ENCODE measurements at regions not wholly inside any gene's neighbourhood (a gene's known extent, or its start where the extent isn't known, plus 50 kb on each side); places are given as distances from the start of the nearest gene placed in this dataset.

DNA sequence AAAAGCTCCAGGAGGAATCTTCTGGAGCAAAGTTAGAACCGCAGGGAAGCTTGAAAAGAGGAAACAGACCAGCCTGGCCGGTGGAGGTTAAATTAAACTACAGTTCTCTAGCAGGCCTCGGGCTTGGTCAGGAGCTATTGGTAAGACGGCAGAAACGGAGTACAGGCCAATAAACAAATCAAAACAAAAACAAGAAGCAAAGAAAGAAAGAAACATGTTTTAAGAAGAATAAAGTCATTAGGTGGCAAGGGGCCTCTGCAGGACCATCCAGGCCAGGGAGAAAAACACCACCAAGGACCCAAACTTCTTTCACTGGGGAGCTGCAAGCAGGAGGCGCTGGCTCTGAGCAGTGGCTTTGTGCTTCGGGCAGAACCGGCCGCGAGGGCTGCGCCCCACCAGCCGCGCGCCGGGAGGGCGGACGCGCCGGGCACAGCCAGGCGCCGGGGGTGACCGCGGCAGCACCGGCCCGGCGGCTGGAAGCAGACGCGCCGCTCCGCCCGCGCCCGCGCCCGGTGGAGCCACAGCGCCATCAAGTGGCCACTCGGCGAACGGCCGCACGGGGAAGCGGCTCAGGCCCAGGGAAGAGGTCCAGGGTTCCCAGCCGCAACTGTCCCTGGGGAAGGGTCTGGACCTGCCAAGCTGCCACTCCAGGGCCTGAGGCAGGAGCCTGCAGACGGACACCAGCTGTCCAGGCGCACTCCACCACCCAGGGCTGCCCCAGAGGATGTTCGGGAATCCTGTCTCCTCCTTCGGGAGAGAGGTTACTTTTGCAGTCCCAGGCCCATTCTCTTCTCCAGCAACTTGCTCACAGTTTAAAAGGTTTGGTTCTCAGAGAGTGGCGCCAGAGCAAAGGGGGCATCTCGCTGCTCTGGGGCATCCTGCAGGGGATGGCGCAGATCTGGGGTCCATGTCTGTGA is 419.4 kb downstream of the SOX9 start:
- peak; percentile 46 to 60 for DNase-seq (ENCODE audit: low read depth in 2 of 2)

DNA sequence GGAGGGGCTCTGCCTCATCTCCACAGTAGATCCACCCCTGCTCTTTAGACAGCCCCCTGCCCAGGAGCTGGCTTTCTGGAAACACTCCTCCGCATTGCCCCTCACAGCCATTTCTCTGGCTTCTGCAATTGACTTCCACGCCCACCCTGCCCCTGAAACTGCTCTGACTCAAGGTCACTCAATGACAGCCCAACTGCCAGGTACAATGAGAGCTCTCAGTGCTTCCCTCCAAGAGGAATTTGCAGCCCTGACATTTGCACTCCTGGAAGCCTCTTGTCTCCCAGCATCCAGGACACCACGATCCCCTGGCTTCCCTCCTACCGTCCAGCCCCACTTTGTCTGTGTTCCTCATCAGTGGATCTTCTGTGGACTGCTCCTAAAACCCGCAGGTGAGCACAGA is 421.5 kb downstream of the SOX9 start:
- DNase-seq (ENCODE audit: low read depth in 2 of 2): no peak

DNA sequence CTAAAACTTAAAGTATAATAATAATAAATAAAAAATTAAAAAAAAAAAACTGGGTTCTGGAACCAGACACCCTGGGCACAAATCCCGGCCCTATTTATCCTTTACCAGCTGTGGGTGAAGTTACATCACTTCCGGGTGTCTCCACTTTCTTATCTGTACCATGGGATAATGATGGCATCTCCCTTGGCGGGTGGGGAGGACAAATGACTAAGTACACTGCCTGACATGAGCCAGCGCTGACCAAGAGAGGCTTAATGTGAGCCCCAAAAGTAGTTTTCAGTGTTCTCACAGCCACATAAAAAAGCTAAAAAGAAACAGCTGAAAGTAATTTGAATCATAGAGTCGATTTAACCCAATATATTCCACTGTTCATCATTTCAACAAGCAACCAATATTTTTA is 424.9 kb downstream of the SOX9 start:
- DNase-seq (ENCODE audit: low read depth in 2 of 2): no peak

- no peak for DNase-seq (ENCODE audit: low read depth in 2 of 2)
Observed at GRCh38 chr17:72553051-72553755, 432.4 kb downstream of the SOX9 start.

DNA sequence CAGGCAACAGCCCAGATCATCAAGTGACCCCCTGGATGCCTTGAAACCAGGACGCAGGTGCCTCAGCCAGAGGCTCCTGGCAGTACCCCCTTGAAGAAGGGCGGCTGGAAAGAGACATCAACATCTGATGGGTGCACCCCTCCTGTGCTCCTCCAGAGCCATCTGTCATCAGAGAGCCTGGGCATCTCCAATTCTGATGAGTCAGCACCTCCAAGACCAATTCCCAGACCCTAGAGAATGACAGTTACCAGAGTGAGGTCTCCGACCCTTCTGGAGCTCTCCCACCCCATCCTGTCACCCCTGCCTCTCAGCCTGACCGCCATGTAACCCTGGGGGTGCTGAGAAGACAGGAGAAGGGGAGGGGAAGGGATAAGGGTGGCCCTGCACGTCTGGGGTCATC is 433.7 kb downstream of the SOX9 start:
- DNase-seq (ENCODE audit: low read depth in 2 of 2): no peak

GRCh38 chr17:72555052-72555451 is 434.2 kb downstream of the SOX9 start:
- DNase-seq (ENCODE audit: low read depth in 2 of 2): no peak

DNA sequence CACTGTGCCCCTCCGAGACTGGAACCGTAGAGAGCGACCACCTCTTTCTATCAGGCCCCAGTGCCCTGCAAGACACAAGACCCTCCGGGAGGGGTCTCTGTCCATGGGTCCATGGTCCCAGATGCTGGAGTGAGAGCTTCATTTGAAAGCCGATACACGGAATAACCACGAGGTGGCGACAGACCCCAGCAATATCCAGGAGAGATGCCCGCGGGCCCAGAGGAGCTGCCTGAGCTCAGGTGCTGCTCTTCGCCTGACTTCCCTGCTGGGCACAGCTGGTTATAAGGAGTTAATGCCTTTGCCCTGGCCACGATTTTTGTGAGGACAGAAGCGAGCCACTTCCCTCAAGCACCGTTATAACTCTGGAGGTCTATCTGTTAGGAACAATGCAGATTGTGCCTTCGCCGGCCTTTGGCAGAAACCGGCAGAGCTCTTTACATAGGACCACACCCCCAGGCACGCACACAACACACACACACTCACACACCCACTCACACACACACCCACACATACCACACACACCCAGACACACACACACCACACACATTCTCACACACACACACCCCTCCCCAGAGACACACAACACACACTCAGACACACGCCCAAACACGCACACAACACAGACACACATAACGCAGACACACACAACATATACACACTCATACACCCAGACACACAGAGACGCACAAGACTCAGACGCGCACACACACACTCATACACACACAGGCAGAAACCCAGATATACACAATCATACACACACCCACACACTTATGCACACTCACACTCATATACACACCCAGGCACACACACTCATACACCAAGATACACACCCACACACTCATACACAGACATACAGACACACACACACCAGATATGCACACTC is 436.4 kb downstream of the SOX9 start:
- DNase-seq (ENCODE audit: low read depth in 2 of 2): peak; percentile 56 to 64

DNA sequence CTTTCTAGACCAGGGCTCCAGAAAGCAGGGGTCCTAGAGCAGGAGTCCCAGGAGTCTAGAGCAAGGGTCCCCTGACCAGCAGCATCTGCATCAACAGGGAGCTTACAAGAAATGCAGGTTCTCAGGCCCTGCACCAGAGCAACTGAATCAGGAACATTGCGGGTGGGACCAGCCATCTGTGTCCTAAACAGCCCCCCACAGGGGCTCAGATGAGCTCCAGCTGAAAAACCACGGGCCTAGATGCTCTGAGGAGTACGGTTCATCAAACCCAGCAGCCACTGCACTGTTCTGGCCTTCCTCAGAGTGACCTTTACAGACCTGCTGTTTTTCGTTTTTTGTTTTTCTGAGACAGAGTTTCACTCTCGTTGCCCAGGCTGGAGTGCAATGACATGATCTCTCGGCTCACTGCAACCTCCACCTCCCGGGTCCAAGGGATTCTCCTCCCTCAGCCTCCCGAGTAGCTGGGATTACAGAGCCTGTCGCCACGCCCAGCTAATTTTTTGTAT is 438.2 kb downstream of the SOX9 start:
- no peak for DNase-seq (ENCODE audit: low read depth in 2 of 2)

DNA sequence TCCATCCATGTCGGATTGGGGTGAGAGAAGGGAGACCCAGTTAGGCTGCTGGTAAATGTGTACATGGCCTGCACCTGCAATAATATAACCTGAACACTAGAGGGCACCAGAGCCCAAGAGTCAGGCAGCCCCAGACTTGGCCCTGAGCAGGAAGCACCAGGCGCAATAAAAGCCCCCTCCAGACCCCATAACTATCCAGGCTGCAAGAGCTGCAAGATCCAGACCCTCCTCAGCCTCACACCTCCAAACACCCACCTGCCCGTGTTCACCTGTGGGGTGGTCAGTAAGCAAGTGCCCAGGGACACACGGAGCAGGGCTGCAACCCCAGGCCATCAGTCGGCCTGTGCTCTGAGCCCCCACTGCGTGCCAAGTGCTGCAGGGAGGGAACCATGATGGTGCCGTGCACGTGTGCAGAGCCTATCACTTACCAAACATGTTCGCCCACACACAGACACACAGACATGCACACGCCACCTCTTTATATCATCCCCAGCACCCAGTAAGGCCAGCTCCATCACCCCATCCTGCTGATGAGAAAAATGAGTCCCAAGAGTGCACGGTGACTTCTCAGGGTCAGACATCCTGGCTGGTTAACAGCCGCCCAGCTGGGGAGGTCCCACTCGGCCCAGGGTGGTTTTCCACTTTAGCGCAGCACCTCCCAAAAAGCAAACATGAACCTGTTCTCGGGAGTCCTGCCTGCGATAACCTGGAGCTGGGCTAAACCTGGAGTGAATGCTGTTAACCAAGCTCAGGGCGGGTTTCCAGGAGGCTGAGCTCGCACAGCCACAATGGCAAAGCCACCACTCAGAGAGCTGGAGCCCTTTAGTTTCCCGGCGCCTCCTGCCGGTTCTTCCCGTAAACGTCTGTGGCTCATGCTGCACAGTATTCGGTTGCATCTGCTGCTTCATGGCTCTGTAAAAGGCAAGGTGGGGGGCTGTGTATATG is 439.8 kb downstream of the SOX9 start:
- DNase-seq (ENCODE audit: low read depth in 2 of 2): peak; percentile 54 to 58

GRCh38 chr17:72561266-72561665 is 440.4 kb downstream of the SOX9 start:
- DNase-seq (ENCODE audit: low read depth in 2 of 2): no peak

- no peak for DNase-seq (ENCODE audit: low read depth in 2 of 2)
Observed at GRCh38 chr17:72561680-72562079, 440.9 kb downstream of the SOX9 start.

GRCh38 chr17:72562615-72563188 is 441.9 kb downstream of the SOX9 start:
- no peak for DNase-seq (ENCODE audit: low read depth in 2 of 2)

GRCh38 chr17:72563952-72564351 is 443.1 kb downstream of the SOX9 start:
- no peak for DNase-seq (ENCODE audit: low read depth in 2 of 2)

DNA sequence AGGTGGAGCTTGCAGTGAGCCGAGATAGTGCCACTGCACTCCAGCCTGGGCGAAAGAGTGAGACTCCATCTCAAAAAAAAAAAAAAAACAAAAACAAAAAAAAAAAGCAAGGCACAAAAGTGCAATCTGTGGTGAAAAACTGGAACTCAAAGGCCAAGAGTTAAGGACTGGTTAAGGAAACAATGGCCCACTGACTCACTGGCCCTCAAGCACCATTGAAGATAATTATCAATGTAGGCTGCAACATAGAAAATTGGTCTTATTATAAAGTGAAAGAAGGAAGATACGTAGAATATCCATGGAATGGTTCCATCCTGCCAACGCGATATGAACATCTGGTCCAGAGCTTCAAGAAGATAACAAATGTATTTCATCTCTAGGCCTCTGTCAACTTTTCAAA is 444.2 kb downstream of the SOX9 start:
- DNase-seq (ENCODE audit: low read depth in 2 of 2): no peak

DNA sequence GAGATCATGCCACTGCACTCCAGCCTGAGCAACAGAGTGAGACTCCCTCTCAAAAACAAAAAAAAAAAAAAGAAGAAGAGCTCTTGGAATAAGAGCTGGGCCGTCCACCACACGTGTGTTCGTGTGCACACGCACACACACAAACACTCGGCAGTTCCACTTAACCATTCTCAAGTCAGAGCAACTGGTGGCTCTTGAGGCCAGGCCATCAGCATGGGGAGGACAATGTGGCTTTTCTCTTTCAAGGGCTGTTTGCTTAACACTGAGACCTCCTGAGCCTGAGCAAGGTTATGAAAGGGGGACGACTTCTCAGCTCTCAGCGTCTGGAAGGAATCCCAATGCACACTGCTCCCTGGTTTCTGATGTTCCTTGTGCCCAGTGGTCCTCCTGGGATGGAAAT is 444.9 kb downstream of the SOX9 start:
- DNase-seq (ENCODE audit: low read depth in 2 of 2): no peak

DNA sequence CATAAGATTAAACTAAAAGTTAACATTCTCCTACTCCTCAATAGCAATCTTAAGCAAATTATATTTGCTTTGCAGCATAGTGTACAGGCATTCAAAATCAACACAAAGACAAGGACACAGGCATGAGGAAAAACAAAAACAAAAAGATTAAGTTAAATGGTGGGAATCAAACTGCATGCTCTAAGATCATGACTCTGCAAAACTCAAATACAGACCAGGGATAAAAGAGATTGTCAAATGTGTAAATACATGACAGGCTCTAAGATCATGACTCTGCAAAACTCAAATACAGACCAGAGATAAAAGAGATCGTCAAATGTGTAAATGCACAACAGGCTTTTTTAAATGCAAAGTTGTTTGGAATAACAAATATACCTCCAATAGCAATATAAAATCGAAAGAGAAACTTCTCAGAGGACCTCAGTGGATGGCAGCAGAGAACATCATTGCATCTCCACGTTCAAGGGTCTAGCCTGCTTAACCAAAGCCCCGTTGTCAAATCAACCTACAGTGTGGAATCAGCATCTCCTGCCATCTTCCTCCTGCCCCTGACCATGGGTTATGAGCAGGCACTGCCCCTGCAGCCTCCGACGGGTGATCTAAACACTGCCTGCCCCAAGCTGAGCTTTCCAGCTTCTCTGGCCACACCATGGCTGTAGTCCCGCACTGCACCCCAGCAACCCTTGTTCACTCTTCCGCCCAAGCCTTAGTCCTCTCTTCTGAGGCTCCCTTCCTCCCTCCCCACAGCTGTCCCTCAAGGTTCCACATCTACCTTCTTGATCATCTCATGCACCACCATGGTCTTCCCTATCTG is 446.1 kb downstream of the SOX9 start:
- DNase-seq (ENCODE audit: low read depth in 2 of 2): no peak

GRCh38 chr17:72567774-72568173 is 447.0 kb downstream of the SOX9 start:
- no peak for DNase-seq (ENCODE audit: low read depth in 2 of 2)

DNA sequence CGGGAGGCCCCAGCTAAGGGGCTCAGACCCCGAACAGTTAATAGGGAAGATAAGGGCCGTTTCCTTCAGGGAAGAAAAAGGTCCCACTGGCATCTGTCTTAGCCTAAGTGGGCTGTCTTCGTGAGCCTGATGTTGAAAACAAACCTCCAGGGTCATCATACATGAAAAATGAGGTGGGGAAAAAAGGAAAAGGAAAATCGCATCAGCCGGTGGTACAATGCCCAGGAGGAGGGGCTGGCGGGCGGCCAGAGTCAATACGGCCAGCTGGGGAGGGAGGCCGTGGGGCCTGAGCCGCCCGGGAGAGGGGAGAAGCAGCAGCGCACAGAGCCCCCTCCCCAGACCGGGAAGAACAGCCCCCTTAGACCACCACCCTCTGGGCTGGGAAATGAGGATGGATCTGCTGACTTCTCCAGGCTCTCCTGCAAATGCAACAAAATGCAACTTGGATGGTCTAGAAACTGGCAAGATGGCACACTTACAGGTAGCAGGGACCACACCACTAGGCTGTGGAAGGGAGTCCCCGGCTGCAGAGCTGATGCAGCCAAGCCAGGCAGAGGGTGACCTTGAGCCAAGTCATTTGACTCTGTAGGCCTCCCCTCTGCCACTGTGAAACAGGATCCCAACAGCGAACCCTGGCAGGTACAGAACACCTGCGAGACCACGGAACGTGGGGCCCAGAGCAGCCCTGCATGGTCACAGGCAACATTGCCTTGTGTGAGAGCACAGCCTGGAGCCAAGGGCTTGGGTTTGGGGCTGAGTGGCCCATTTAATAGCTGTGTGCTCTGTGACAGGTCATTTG is 448.5 kb downstream of the SOX9 start:
- no peak for DNase-seq (ENCODE audit: low read depth in 2 of 2)
